ENCODE measurements at regions not wholly inside any gene's neighbourhood (a gene's known extent, or its start where the extent isn't known, plus 50 kb on each side); places are given as distances from the start of the nearest gene placed in this dataset.

DNA sequence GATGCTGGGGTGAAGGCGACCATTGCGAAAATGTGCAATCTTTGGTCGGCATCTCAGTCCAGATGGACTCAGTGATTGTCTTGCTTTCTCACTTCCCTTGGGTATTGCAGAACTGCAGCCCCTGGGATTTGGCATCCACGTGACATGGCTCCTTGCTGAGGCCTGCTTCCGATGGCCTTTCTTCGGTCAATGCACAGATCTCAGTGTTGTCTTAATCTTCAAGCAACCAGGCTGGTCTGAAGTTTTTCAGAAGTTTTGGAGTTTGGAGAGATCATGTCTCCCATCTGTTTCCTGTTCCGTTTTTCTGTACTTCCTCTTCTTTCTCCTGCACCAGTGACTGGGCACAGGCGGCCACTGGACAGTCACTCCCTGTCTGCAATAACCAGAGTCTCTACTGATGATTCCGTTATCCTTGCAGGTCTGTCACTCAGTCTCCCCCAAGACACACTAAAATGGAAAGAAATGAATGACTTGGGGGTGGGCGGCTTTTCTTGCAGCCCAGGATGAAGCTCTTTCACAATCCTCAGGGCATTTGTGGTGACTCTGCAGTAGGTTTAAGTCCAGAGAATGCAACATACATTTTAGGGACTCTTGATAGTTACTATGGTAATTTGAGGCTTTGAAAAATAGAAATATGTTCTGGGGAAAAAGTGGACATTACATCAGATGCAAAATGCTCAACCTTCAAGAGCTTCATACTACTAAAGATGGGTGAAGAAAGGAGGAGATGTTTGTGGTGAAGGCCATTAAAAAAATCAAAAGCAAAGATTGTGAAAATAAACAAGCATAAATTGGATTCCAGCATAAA is 106.3 kb upstream of the ZFHX3 start:
- TF ChIP-seq EP300 (IDR thresholded peaks at IDR 0.05; ENCODE audit: low read depth) (no peak), POLR2A (IDR thresholded peaks at IDR 0.05) (peak; percentile 19)
